SU-DHL-6 (cell line): ENCODE measurements at regions not wholly inside any gene's neighbourhood (a gene's known extent, or its start where the extent isn't known, plus 50 kb on each side); places are given as distances from the start of the nearest gene placed in this dataset.

Source experiments
- H2AFZ ChIP-seq: fragments of 200-600 bp; sonication (generic); 2 replicates; pipeline ENCODE4 v1.6.1; 2014; ENCODE audit warnings: low read depth, mild to moderate bottlenecking, moderate library complexity, mixed read lengths, antibody characterized with exemption, low read length; ENCODE audit not compliant: severe bottlenecking
- H3F3A ChIP-seq: fragments of 200-600 bp; shearing (Covaris generic); 2 replicates; pipeline ENCODE4 v1.6.0; 2016; ENCODE audit warnings: antibody characterized with exemption, mild to moderate bottlenecking; ENCODE audit not compliant: insufficient read depth
- H3K27ac ChIP-seq: fragments of 200-600 bp; sonication (generic); 2 replicates; pipeline ENCODE4 v1.5.1; 2016; ENCODE audit warnings: low read depth, mild to moderate bottlenecking, low read length, moderate library complexity, mixed read lengths
- H3K27me3 ChIP-seq: fragments of 200-600 bp; sonication (generic), shearing (Covaris generic); 2 replicates; pipeline ENCODE4 v1.6.0; 2014; ENCODE audit warnings: mild to moderate bottlenecking, low read length
- H3K36me3 ChIP-seq: fragments of 200-600 bp; sonication (generic); 2 replicates; pipeline ENCODE4 v1.6.1; 2014; ENCODE audit warnings: mild to moderate bottlenecking, low read length, mixed read lengths
- H3K4me2 ChIP-seq: fragments of 300-600, 200-600 bp; shearing (Covaris generic), sonication (generic); 2 replicates; pipeline ENCODE4 v1.6.0; 2014; ENCODE audit warnings: low read length, low read depth, mild to moderate bottlenecking; ENCODE audit not compliant: poor library complexity, severe bottlenecking
- H3K4me3 ChIP-seq: fragments of 200-600 bp; sonication (generic); 2 replicates; pipeline ENCODE4 v1.5.1; 2014; ENCODE audit warnings: antibody characterized with exemption, low read length, mild to moderate bottlenecking, mixed read lengths; ENCODE audit not compliant: insufficient read depth, poor library complexity, severe bottlenecking
- H3K79me2 ChIP-seq: fragments of 200-600 bp; sonication (generic); 2 replicates; pipeline ENCODE4 v1.6.1; 2014; ENCODE audit warnings: mild to moderate bottlenecking, low read length, moderate library complexity; ENCODE audit not compliant: insufficient read depth
- H3K9ac ChIP-seq: fragments of 200-600 bp; sonication (generic); 2 replicates; pipeline ENCODE4 v1.7.0; 2014; ENCODE audit warnings: mild to moderate bottlenecking, low read length
- H3K9me2 ChIP-seq: fragments of 200-600 bp; sonication (generic); replicated peaks from 2 replicates; pipeline ENCODE4 v1.6.1; 2014; ENCODE audit warnings: low read length; ENCODE audit not compliant: insufficient read depth
- H3K9me3 ChIP-seq: fragments of 200-600 bp; sonication (generic); 2 replicates; pipeline ENCODE4 v1.6.1; 2014; ENCODE audit warnings: low read length, mixed read lengths; ENCODE audit not compliant: insufficient read depth
- H4K20me1 ChIP-seq: fragments of 200-600 bp; sonication (generic); 2 replicates; pipeline ENCODE4 v1.6.1; 2014; ENCODE audit warnings: low read depth, mild to moderate bottlenecking, antibody characterized with exemption, low read length, moderate library complexity, mixed read lengths
- EZH2phosphoT487 ChIP-seq: fragments of 200-600 bp; sonication (generic), shearing (Covaris generic); conservative IDR thresholded peaks from 2 replicates; pipeline ENCODE4 v1.6.1; 2018; ENCODE audit warnings: mild to moderate bottlenecking, antibody characterized with exemption, low read length, moderate library complexity, mixed read lengths
- TF ChIP-seq, protein P1 (sequence below): fragments of 200-600 bp; sonication (generic); IDR thresholded peaks from one replicate; pipeline ENCODE4 v1.5.1; 2017; ENCODE audit warnings: antibody characterized with exemption, mild to moderate bottlenecking, low read length, moderate library complexity; ENCODE audit not compliant: insufficient read depth, poor library complexity, severe bottlenecking

DNA sequence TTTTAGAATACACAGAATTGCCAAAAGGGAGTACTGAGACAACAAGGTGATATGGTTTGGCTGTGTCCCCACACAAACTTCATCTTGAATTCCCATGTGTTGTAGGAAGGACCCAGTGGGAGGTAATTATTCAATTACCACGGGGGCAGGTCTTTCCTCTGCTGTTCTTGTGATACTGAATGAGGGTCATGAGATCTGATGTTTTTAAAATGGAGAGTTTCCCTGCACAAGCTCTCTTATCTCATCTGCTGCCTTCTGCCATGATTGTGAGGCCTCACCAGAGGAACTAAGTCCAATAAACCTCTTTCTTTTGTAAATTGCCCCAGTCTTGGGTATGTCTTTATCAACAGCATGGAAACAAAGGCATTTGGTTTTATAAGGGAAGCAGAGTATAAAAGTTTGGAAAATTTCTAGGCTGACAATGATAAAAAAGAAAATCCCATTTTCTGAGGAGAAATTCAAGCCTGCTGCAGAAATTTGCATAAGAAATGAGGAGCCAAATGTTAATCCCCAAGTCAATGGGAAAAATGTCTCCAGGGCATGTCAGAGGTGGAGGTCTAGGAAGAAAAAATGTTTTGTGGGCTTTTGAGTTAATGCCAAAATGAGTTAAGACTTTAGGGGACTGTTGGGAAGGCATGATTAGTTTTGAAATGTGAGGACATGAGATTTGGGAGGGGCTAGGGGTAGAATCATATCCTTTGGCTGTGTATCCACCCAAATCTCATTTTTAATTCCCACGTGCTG, 130.5 kb upstream of the THRB start:
- Histone ChIP-seq H3K4me3 (no peak overlapping the region), H3K9me2 (no peaks in the 10 kb centered on the region), H3K4me2 (no peak overlapping the region), H3K9ac (no peak overlapping the region), H3F3A (no peaks in the 10 kb centered on the region), H3K9me3 (no peaks in the 10 kb centered on the region), H3K27me3 (no peaks in the 10 kb centered on the region), H4K20me1 (no peaks in the 10 kb centered on the region), H2AFZ (no peak overlapping the region), H3K27ac (no peak overlapping the region), H3K79me2 (no peaks in the 10 kb centered on the region), H3K36me3 (no peaks in the 10 kb centered on the region)
- TF ChIP-seq, protein P1, sequence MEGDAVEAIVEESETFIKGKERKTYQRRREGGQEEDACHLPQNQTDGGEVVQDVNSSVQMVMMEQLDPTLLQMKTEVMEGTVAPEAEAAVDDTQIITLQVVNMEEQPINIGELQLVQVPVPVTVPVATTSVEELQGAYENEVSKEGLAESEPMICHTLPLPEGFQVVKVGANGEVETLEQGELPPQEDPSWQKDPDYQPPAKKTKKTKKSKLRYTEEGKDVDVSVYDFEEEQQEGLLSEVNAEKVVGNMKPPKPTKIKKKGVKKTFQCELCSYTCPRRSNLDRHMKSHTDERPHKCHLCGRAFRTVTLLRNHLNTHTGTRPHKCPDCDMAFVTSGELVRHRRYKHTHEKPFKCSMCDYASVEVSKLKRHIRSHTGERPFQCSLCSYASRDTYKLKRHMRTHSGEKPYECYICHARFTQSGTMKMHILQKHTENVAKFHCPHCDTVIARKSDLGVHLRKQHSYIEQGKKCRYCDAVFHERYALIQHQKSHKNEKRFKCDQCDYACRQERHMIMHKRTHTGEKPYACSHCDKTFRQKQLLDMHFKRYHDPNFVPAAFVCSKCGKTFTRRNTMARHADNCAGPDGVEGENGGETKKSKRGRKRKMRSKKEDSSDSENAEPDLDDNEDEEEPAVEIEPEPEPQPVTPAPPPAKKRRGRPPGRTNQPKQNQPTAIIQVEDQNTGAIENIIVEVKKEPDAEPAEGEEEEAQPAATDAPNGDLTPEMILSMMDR, result no peak
- TF ChIP-seq EZH2phosphoT487, result no peak

DNA sequence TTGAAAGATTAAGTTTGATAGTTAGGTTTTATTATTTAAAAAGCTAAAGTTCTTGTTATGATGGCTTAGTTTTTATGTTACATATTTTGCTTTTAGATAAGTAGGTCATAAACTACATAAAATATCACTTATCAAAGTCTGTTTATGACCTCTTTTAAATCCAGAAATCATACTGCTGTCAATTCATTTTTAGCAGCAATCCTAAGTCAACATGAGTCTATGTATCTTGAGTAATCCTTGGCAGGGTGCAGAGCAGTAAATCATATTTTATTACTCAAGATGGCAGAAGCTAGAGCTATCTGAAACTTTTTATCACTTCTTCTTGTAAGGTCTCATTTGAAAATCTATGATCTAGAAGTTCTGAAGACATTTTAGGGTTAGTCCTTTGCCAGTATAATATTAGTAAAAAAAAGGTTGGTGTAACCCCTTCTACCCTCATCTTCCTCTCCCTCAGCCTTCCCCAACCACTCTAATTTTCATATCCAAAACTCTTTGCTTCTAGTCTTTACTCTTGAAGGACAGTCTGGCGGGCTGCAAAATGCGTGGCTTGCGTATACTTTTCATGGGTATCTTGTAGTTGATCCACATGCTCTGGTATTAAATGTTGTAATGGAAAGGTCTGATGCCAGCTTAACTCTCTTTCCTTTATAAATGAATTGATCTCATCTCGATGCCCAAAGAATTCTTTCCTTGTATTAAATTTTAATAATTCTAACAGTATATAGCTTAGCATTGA, 134.0 kb upstream of the THRB start:
- H3K79me2 ChIP-seq, result no peaks in the 10 kb centered on the region
- no peak overlapping the region for H3K9ac ChIP-seq
- H3K27me3 ChIP-seq, result no peaks in the 10 kb centered on the region
- H3K9me2 ChIP-seq, result no peaks in the 10 kb centered on the region
- H4K20me1 ChIP-seq, result no peaks in the 10 kb centered on the region
- H3K9me3 ChIP-seq, result no peaks in the 10 kb centered on the region
- no peak overlapping the region for H2AFZ ChIP-seq
- TF ChIP-seq, protein P1, result no peak
- no peak for TF ChIP-seq EZH2phosphoT487
- H3F3A ChIP-seq, result no peaks in the 10 kb centered on the region
- H3K36me3 ChIP-seq, result no peaks in the 10 kb centered on the region
- no peak overlapping the region for H3K4me2 ChIP-seq
- H3K27ac ChIP-seq, result no peak overlapping the region
- no peak overlapping the region for H3K4me3 ChIP-seq

DNA sequence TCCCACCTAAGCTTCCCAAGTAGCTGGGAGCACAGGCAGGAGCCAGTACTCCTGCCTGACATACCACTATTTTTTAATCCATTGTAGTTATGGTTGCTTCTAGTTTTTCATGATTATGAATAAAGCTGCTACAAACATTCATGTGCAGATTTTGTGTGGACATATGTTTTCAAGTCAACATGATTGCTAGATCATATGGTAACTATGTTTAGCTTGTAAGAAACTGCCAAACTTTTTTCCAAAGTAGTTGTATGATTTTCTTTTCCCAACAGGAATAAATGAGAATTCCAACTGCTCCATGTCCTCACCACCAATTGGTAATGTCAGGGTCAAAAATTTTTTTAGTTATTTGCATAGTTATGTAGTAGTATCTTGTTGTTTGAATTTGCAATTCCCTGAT, 136.8 kb upstream of the THRB start:
- H3K27me3 ChIP-seq, result no peaks in the 10 kb centered on the region
- H3K79me2 ChIP-seq, result no peaks in the 10 kb centered on the region
- no peaks in the 10 kb centered on the region for H3K36me3 ChIP-seq
- no peak overlapping the region for H3K9ac ChIP-seq
- H2AFZ ChIP-seq, result no peak overlapping the region
- no peak overlapping the region for H3K4me3 ChIP-seq
- no peaks in the 10 kb centered on the region for H3K9me2 ChIP-seq
- H3F3A ChIP-seq, result no peaks in the 10 kb centered on the region
- no peak overlapping the region for H3K27ac ChIP-seq
- H4K20me1 ChIP-seq, result no peaks in the 10 kb centered on the region
- TF ChIP-seq, protein P1, result no peak
- TF ChIP-seq EZH2phosphoT487, result no peak
- no peaks in the 10 kb centered on the region for H3K9me3 ChIP-seq
- no peak overlapping the region for H3K4me2 ChIP-seq
